ENCODE measurements at regions not wholly inside any gene's neighbourhood (a gene's known extent, or its start where the extent isn't known, plus 50 kb on each side); places are given as distances from the start of the nearest gene placed in this dataset.

- WGBS (ENCODE audit: insufficient coverage, insufficient read length), result no CpG with 5 or more reads among the region's 10 CpGs
- H3K4me3 ChIP-seq (ENCODE audit: low read length), result no peak overlapping the region
- H3K36me3 ChIP-seq (ENCODE audit: control insufficient read depth, insufficient read depth, low read length), result no peaks in the 10 kb centered on the region
- no peaks in the 10 kb centered on the region for H3K27me3 ChIP-seq (ENCODE audit: control insufficient read depth, insufficient read depth, low read length)
- peaks cover 5% of the 10 kb centered on the region; the same call in 1 of the 2 replicates for H3K4me1 ChIP-seq (ENCODE audit: control insufficient read depth, insufficient read depth, low read length)
- no peak overlapping the region for H3K27ac ChIP-seq (ENCODE audit: low read length)
- DNase-seq (ENCODE audit: low read depth, low spot score), result no peak
- no peaks in the 10 kb centered on the region for H3K9me3 ChIP-seq (ENCODE audit: control insufficient read depth, insufficient read depth, low read length)
These were observed 179.7 kb upstream of the MYLIP start for GRCh38 chr6:15948930-15949900.

GRCh38 chr6:15947923-15948322, 181.0 kb upstream of the MYLIP start:
- H3K4me3 ChIP-seq (ENCODE audit: low read length), result no peak overlapping the region
- no peak for DNase-seq (ENCODE audit: low read depth, low spot score)
- peaks cover 1% of the 10 kb centered on the region; the same call in 1 of the 2 replicates for H3K4me1 ChIP-seq (ENCODE audit: control insufficient read depth, insufficient read depth, low read length)
- no peaks in the 10 kb centered on the region for H3K36me3 ChIP-seq (ENCODE audit: control insufficient read depth, insufficient read depth, low read length)
- no CpG with 5 or more reads among the region's 4 CpGs for WGBS (ENCODE audit: insufficient coverage, insufficient read length)
- H3K9me3 ChIP-seq (ENCODE audit: control insufficient read depth, insufficient read depth, low read length), result no peaks in the 10 kb centered on the region
- no peak overlapping the region for H3K27ac ChIP-seq (ENCODE audit: low read length)
- H3K27me3 ChIP-seq (ENCODE audit: control insufficient read depth, insufficient read depth, low read length), result no peaks in the 10 kb centered on the region

- H3K27me3 ChIP-seq (ENCODE audit: control insufficient read depth, insufficient read depth, low read length), result no peaks in the 10 kb centered on the region
These were observed 181.4 kb upstream of the MYLIP start for GRCh38 chr6:15947436-15947835.

GRCh38 chr6:15946701-15947385, 182.0 kb upstream of the MYLIP start:
- no peaks in the 10 kb centered on the region for H3K9me3 ChIP-seq (ENCODE audit: control insufficient read depth, insufficient read depth, low read length)
- no CpG with 5 or more reads among the region's 4 CpGs for WGBS (ENCODE audit: insufficient coverage, insufficient read length)
- no peak overlapping the region for H3K4me3 ChIP-seq (ENCODE audit: low read length)
- H3K4me1 ChIP-seq (ENCODE audit: control insufficient read depth, insufficient read depth, low read length), result peaks cover 1% of the 10 kb centered on the region; the same call in 1 of the 2 replicates
- no peaks in the 10 kb centered on the region for H3K27me3 ChIP-seq (ENCODE audit: control insufficient read depth, insufficient read depth, low read length)
- H3K27ac ChIP-seq (ENCODE audit: low read length), result no peak overlapping the region
- no peaks in the 10 kb centered on the region for H3K36me3 ChIP-seq (ENCODE audit: control insufficient read depth, insufficient read depth, low read length)
- no peak for DNase-seq (ENCODE audit: low read depth, low spot score)

More at GRCh38 chr6:15947436-15947835, 181.4 kb upstream of the MYLIP start:
- no CpG with 5 or more reads among the region's 1 CpG for WGBS (ENCODE audit: insufficient coverage, insufficient read length)
- Histone ChIP-seq H3K36me3 (ENCODE audit: control insufficient read depth, insufficient read depth, low read length) (no peaks in the 10 kb centered on the region), H3K27ac (ENCODE audit: low read length) (no peak overlapping the region), H3K4me3 (ENCODE audit: low read length) (no peak overlapping the region), H3K4me1 (ENCODE audit: control insufficient read depth, insufficient read depth, low read length) (peaks cover 1% of the 10 kb centered on the region; the same call in 1 of the 2 replicates), H3K9me3 (ENCODE audit: control insufficient read depth, insufficient read depth, low read length) (no peaks in the 10 kb centered on the region)
- DNase-seq (ENCODE audit: low read depth, low spot score), result no peak

DNA sequence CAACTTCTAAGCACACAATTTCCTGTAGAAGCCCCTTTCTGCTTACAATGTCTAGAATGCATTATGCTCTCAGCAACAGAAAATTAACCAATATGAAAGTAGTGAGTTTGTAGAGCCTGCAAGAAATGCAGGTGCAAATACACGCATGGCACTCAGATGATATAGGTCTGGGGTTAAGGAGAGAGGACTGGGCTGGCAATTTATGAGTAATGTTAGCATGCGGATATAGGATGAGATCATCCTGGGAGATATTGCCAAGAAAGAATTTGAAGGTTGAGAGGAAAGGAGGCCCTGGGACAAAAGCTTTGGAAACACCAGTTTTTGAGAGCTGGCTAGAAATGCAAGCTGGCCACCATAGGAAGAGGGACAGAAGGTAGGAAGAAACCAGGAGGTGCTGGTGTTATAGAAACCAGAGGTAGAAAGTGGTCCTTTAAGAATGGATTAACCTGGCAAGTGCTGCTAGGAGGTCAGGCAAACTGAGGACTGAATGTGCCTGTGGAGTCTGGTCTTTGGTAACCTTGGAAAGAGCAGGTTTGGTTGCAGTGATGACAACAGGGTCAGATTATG, 183.2 kb upstream of the MYLIP start:
- no peak for DNase-seq (ENCODE audit: low read depth, low spot score)
- Histone ChIP-seq H3K4me1 (ENCODE audit: control insufficient read depth, insufficient read depth, low read length) (peaks cover 1% of the 10 kb centered on the region; the same call in 1 of the 2 replicates), H3K27ac (ENCODE audit: low read length) (no peak overlapping the region), H3K4me3 (ENCODE audit: low read length) (no peak overlapping the region), H3K9me3 (ENCODE audit: control insufficient read depth, insufficient read depth, low read length) (no peaks in the 10 kb centered on the region), H3K27me3 (ENCODE audit: control insufficient read depth, insufficient read depth, low read length) (no peaks in the 10 kb centered on the region), H3K36me3 (ENCODE audit: control insufficient read depth, insufficient read depth, low read length) (no peaks in the 10 kb centered on the region)
- WGBS (ENCODE audit: insufficient coverage, insufficient read length), result no CpG with 5 or more reads among the region's 2 CpGs

- H3K9me3 ChIP-seq (ENCODE audit: control insufficient read depth, insufficient read depth, low read length), result no peaks in the 10 kb centered on the region
- H3K27me3 ChIP-seq (ENCODE audit: control insufficient read depth, insufficient read depth, low read length), result no peaks in the 10 kb centered on the region
- no peaks in the 10 kb centered on the region for H3K36me3 ChIP-seq (ENCODE audit: control insufficient read depth, insufficient read depth, low read length)
- no peak for DNase-seq (ENCODE audit: low read depth, low spot score)
- no peak overlapping the region for H3K4me3 ChIP-seq (ENCODE audit: low read length)
- WGBS (ENCODE audit: insufficient coverage, insufficient read length), result no CpG with 5 or more reads among the region's 4 CpGs
- no peaks in the 10 kb centered on the region for H3K4me1 ChIP-seq (ENCODE audit: control insufficient read depth, insufficient read depth, low read length)
- no peak overlapping the region for H3K27ac ChIP-seq (ENCODE audit: low read length)
These were observed 185.5 kb upstream of the MYLIP start for GRCh38 chr6:15943423-15943822.

GRCh38 chr6:15941168-15941567, 187.7 kb upstream of the MYLIP start:
- Histone ChIP-seq H3K4me3 (ENCODE audit: low read length) (no peak overlapping the region), H3K9me3 (ENCODE audit: control insufficient read depth, insufficient read depth, low read length) (no peaks in the 10 kb centered on the region), H3K4me1 (ENCODE audit: control insufficient read depth, insufficient read depth, low read length) (no peaks in the 10 kb centered on the region), H3K27me3 (ENCODE audit: control insufficient read depth, insufficient read depth, low read length) (no peaks in the 10 kb centered on the region), H3K27ac (ENCODE audit: low read length) (no peak overlapping the region), H3K36me3 (ENCODE audit: control insufficient read depth, insufficient read depth, low read length) (no peaks in the 10 kb centered on the region)
- no peak for DNase-seq (ENCODE audit: low read depth, low spot score)
- no CpG with 5 or more reads among the region's 2 CpGs for WGBS (ENCODE audit: insufficient coverage, insufficient read length)

DNA sequence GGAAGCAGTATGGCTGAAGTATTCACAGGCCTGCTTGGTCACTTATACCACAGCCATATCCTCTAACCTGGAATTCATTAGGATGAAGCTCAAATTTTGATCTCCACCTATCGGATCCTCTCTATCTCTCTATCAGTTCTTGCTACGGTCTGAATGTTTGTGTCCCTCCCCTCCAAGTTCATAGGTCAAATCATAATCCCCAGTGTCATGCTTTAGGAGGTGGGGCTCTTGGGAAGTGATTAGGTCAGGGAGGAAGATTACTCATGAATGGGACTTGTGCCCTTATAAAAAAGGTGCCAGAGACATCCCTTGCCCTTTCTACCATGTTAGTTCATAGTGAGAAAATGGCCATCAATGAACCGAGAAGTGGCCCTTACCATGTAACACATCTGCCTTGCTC, 190.8 kb upstream of the MYLIP start:
- H3K36me3 ChIP-seq (ENCODE audit: control insufficient read depth, insufficient read depth, low read length), result no peaks in the 10 kb centered on the region
- no peak overlapping the region for H3K27ac ChIP-seq (ENCODE audit: low read length)
- H3K4me1 ChIP-seq (ENCODE audit: control insufficient read depth, insufficient read depth, low read length), result no peaks in the 10 kb centered on the region
- no peaks in the 10 kb centered on the region for H3K27me3 ChIP-seq (ENCODE audit: control insufficient read depth, insufficient read depth, low read length)
- no CpG with 5 or more reads among the region's 3 CpGs for WGBS (ENCODE audit: insufficient coverage, insufficient read length)
- no peak for DNase-seq (ENCODE audit: low read depth, low spot score)
- H3K4me3 ChIP-seq (ENCODE audit: low read length), result no peak overlapping the region
- H3K9me3 ChIP-seq (ENCODE audit: control insufficient read depth, insufficient read depth, low read length), result no peaks in the 10 kb centered on the region

- no peaks in the 10 kb centered on the region for H3K36me3 ChIP-seq (ENCODE audit: control insufficient read depth, insufficient read depth, low read length)
- no peak for DNase-seq (ENCODE audit: low read depth, low spot score)
- no peak overlapping the region for H3K4me3 ChIP-seq (ENCODE audit: low read length)
- no peaks in the 10 kb centered on the region for H3K9me3 ChIP-seq (ENCODE audit: control insufficient read depth, insufficient read depth, low read length)
- H3K4me1 ChIP-seq (ENCODE audit: control insufficient read depth, insufficient read depth, low read length), result no peaks in the 10 kb centered on the region
- no peak overlapping the region for H3K27ac ChIP-seq (ENCODE audit: low read length)
- WGBS (ENCODE audit: insufficient coverage, insufficient read length), result no CpG with 5 or more reads among the region's 3 CpGs
- no peaks in the 10 kb centered on the region for H3K27me3 ChIP-seq (ENCODE audit: control insufficient read depth, insufficient read depth, low read length)
These were observed 191.3 kb upstream of the MYLIP start for GRCh38 chr6:15937602-15938001.

DNA sequence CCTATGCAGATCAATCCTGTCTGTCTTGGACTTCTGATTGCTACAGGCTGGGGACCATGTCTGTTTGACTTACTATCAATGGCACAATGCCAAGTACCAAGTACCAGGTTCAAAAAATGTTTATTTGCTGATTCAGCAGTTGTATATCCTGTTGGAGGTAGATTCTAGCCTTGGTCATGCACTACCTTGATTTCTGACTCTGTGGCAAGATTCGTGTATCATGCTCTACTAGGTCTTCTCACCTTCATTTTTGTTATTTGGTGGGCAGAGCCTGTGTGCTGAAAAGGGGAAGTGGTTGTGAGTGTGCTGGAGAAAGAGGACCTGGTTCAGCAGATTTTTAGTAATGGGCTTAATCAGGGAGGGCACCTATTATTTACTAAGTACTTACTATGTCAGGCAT, 192.4 kb upstream of the MYLIP start:
- WGBS (ENCODE audit: insufficient coverage, insufficient read length), result no CpG with 5 or more reads among the region's 1 CpG
- H3K27me3 ChIP-seq (ENCODE audit: control insufficient read depth, insufficient read depth, low read length), result no peaks in the 10 kb centered on the region
- no peak overlapping the region for H3K27ac ChIP-seq (ENCODE audit: low read length)
- no peaks in the 10 kb centered on the region for H3K9me3 ChIP-seq (ENCODE audit: control insufficient read depth, insufficient read depth, low read length)
- no peak overlapping the region for H3K4me3 ChIP-seq (ENCODE audit: low read length)
- H3K36me3 ChIP-seq (ENCODE audit: control insufficient read depth, insufficient read depth, low read length), result no peaks in the 10 kb centered on the region
- H3K4me1 ChIP-seq (ENCODE audit: control insufficient read depth, insufficient read depth, low read length), result no peaks in the 10 kb centered on the region
- DNase-seq (ENCODE audit: low read depth, low spot score), result no peak

Data from iPS DF 6.9 (cell line).